HL-60 (cell line): ENCODE measurements at regions not wholly inside any gene's neighbourhood (a gene's known extent, or its start where the extent isn't known, plus 50 kb on each side); places are given as distances from the start of the nearest gene placed in this dataset.

Experiments
- SPI1 ChIP-seq: IDR thresholded peaks from 2 replicates; pipeline ENCODE4 v1.6.1; 2012; ENCODE audit warnings: low read depth, mild to moderate bottlenecking, borderline replicate concordance
- TF ChIP-seq, protein P1 (sequence below): IDR thresholded peaks from one replicate; pipeline ENCODE4 v1.5.1; 2011; ENCODE audit warnings: low read length, control low read depth, inconsistent platforms; ENCODE audit not compliant: insufficient read depth

DNA sequence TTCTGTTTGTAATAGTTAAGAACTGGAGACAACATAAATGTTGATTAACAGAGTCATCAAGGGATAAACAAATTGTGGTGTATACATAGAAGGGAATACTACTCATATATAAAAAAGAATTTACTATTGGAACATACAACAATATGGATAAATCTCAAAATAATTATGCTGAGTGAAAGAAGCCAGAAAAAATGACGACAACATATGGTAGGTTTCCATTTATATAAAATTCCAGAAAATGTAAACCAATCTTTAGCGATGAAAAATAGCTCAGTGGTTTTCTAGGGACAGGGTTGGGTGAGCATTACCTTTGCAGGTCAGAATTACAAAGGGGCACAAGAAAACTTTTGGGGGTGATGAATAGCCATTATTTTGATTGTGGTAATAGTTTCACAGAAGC lies 431.6 kb downstream of the PTPRU start:
- TF ChIP-seq, protein P1, sequence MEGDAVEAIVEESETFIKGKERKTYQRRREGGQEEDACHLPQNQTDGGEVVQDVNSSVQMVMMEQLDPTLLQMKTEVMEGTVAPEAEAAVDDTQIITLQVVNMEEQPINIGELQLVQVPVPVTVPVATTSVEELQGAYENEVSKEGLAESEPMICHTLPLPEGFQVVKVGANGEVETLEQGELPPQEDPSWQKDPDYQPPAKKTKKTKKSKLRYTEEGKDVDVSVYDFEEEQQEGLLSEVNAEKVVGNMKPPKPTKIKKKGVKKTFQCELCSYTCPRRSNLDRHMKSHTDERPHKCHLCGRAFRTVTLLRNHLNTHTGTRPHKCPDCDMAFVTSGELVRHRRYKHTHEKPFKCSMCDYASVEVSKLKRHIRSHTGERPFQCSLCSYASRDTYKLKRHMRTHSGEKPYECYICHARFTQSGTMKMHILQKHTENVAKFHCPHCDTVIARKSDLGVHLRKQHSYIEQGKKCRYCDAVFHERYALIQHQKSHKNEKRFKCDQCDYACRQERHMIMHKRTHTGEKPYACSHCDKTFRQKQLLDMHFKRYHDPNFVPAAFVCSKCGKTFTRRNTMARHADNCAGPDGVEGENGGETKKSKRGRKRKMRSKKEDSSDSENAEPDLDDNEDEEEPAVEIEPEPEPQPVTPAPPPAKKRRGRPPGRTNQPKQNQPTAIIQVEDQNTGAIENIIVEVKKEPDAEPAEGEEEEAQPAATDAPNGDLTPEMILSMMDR: no peak
- no peak for TF ChIP-seq SPI1
